ENCODE measurements at regions not wholly inside any gene's neighbourhood (a gene's known extent, or its start where the extent isn't known, plus 50 kb on each side); places are given as distances from the start of the nearest gene placed in this dataset.
A peak's percentile ranks its signal among the peaks of the same experiment; 100 is the strongest.
"Not testable (repeated sequence)": the region's sequence is repeated elsewhere in the genome, so short reads cannot be mapped to it uniquely, and the experiment has no call there.

DNA sequence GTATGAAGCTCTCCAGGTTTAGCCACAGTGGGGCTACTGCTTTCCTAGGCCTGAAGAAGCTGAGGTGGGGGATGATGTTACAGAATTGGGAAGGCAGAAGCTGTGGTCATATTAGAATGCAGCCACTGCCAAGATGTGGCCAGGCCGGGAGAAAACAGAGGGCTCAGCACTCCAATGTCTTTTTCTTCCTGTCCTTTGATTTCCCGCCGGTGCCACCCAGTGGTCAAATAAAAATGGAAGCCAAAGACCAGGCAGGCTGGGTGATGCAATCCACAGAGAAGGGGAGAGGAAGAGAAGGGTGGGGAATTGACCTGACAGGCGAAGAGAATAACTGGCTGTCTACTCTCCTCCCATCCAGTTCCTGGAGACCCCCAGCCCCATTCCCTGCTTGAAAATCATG, 94.9 kb upstream of the SHISA3 start:
- Mint-ChIP-seq H3K4me3 (no peak overlapping the region), H3K36me3 (no peaks in the 10 kb centered on the region), H3K27me3 (peaks cover 19 to 32% (median 31%) of the 10 kb centered on the region in 3 donors), H3K27ac (peak overlapping the region in 1 of 6 donors; percentile 33), H3K9me3 (no peaks in the 10 kb centered on the region), H3K4me1 (no peaks in the 10 kb centered on the region)
- no peak for DNase-seq
- no peak for ATAC-seq (ENCODE audit: low read depth in 2 of 2)

DNA sequence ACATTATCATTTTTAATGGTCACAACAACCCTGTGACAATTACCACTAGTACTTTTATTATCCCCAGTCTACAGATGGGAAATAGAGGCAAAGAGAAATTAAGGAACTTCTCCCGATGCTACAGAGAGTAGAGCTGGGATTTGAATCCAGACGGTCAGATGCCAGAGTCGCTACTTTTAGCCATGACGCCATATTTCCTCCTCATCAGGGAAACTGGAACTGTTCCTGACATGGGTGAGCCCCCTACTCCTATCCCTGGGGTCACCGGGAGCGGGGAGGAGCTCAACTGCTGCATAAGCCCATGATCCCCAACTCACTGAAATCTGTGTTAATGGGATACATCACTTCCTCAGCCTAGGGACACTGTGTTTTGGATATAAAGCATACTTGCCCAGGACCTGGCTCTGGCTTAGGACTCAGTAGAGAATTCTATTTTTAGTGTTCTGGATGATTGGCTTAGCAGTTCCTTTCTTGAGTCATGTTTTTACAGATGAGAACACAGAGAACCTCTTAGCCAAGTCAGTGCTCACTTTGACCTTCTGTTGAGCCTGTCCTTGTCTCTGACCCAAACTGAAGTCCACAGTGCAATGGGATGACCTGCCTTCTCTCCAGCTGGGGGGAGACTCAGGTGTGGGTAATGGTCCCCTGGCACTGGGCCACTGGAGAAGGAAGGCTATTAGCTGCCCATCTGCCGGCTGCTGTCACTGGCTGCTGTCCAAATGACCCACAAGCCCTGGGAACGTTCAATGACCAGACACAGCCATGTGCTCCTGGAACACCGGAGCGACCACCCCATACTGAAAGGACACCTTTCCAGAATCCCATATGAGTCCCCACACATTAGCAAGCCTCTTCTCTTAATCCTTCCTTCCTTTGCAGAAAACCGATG, 90.8 kb upstream of the SHISA3 start:
- ATAC-seq (ENCODE audit: low read depth in 2 of 2) (no peak), DNase-seq (no peak)
- peaks cover 8 to 27% (median 26%) of the 10 kb centered on the region in 3 donors for H3K27me3 Mint-ChIP-seq
- no peak overlapping the region for H3K4me3 Mint-ChIP-seq
- H3K9me3 Mint-ChIP-seq: peaks cover 0 to 2% (median 0%) of the 10 kb centered on the region in 7 donors
- H3K36me3 Mint-ChIP-seq: no peaks in the 10 kb centered on the region
- H3K4me1 Mint-ChIP-seq: no peaks in the 10 kb centered on the region
- peak overlapping the region in 1 of 6 donors; percentile 77 for H3K27ac Mint-ChIP-seq

- no peaks in the 10 kb centered on the region for H3K4me1 Mint-ChIP-seq
- peak overlapping the region in 1 of 6 donors; percentile 84 for H3K27ac Mint-ChIP-seq
- DNase-seq: no peak
- H3K9me3 Mint-ChIP-seq: peaks cover 0 to 2% (median under 1%) of the 10 kb centered on the region in 7 donors
- H3K4me3 Mint-ChIP-seq: no peak overlapping the region
- peaks cover 8 to 19% (median 15%) of the 10 kb centered on the region in 3 donors for H3K27me3 Mint-ChIP-seq
- no peaks in the 10 kb centered on the region for H3K36me3 Mint-ChIP-seq
- no peak for ATAC-seq (ENCODE audit: low read depth in 2 of 2)
These were observed 89.0 kb upstream of the SHISA3 start for GRCh38 chr4:42308247-42308646.

- Mint-ChIP-seq H3K36me3 (peaks cover 0 to 6% of the 10 kb centered on the region in 2 donors), H3K4me3 (no peak overlapping the region), H3K27me3 (peaks cover 8 to 24% (median 18%) of the 10 kb centered on the region in 3 donors), H3K4me1 (no peaks in the 10 kb centered on the region), H3K9me3 (peaks cover 0 to 14% (median 3%) of the 10 kb centered on the region in 7 donors), H3K27ac (no peak overlapping the region)
- DNase-seq (no peak), ATAC-seq (ENCODE audit: low read depth in 2 of 2) (no peak)
These were observed 87.7 kb upstream of the SHISA3 start for GRCh38 chr4:42309361-42310260.

DNA sequence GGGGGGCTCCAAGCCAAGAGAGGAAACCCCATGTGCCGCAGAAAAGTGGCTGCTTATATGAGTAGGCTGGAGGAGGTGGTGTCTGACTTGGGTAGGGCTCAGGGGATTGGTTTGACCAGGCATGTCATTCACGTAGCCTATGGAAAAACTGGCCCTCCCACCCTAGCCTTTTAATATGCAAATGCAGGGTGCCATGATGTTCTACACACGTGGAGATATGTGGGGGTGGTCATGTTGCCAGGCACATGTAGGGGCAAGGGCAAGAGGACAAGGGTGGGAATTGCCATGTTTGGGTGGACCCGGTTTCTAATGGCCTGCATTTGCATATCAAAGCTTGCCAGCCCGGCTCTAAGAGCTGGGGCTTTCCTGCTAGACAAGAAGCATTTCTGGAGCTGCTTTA, 86.9 kb upstream of the SHISA3 start:
- peaks cover 0 to 6% of the 10 kb centered on the region in 2 donors for H3K36me3 Mint-ChIP-seq
- no peaks in the 10 kb centered on the region for H3K4me1 Mint-ChIP-seq
- DNase-seq (no peak), ATAC-seq (ENCODE audit: low read depth in 2 of 2) (no peak)
- peaks cover 0 to 18% (median 3%) of the 10 kb centered on the region in 7 donors for H3K9me3 Mint-ChIP-seq
- no peak overlapping the region for H3K27ac Mint-ChIP-seq
- peaks cover 6 to 21% (median 15%) of the 10 kb centered on the region in 3 donors for H3K27me3 Mint-ChIP-seq
- no peak overlapping the region for H3K4me3 Mint-ChIP-seq

- Mint-ChIP-seq H3K9me3 (peaks cover 0 to 18% (median 3%) of the 10 kb centered on the region in 7 donors), H3K27ac (no peak overlapping the region), H3K4me3 (no peak overlapping the region), H3K4me1 (no peaks in the 10 kb centered on the region), H3K27me3 (peaks cover 2 to 21% (median 12%) of the 10 kb centered on the region in 3 donors), H3K36me3 (peaks cover 0 to 6% of the 10 kb centered on the region in 2 donors)
- ATAC-seq (ENCODE audit: low read depth in 2 of 2) (no peak), DNase-seq (no peak)
These were observed 86.5 kb upstream of the SHISA3 start for GRCh38 chr4:42310806-42311205.

DNA sequence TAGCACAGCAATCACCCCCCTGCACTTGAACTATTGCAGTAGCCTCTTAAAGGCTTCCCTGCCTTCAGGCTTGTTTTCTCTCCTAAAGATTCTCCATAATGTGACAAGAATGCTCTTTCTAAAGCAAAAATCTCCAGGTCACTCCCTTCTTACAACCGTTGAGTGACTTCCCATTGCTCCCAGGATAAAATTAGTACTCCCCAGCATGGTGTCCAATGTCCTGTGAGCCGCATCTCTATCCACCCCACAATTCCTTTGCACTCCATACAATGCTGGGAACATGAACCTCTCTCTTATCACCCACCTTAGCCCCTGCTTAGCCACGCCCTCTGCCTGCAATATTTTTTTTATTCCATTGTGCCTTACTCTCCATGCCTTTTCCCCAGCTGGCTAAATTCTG, 85.7 kb upstream of the SHISA3 start:
- ATAC-seq (ENCODE audit: low read depth in 2 of 2) (no peak), DNase-seq (no peak)
- Mint-ChIP-seq H3K36me3 (peaks cover 0 to 6% of the 10 kb centered on the region in 2 donors), H3K9me3 (peaks cover 0 to 18% (median 3%) of the 10 kb centered on the region in 7 donors), H3K4me3 (no peak overlapping the region), H3K27me3 (peaks cover 0 to 25% (median 12%) of the 10 kb centered on the region in 3 donors), H3K4me1 (no peaks in the 10 kb centered on the region), H3K27ac (no peak overlapping the region)

DNA sequence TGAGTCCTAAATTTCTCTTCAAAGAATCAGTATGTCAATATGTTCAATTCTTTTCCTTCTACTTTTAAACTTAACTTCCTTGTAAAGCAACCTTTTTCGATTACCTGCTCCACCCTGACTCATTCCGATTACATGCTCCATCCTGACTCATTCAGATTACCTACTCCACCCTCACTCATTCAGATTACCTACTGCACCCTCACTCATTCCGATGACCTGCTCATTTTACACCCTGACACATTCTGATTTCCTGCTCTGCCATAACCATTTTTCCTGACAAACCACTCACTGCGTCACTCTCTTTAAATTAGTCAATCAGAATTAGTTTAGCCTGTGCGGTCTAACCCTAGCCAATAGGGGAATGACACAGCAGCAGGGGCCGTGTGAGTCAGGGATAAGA, 83.9 kb upstream of the SHISA3 start:
- H3K36me3 Mint-ChIP-seq; DNase-seq; H3K27ac Mint-ChIP-seq; ATAC-seq (ENCODE audit: low read depth in 2 of 2); H3K4me1 Mint-ChIP-seq: not testable (repeated sequence)
- Mint-ChIP-seq H3K27me3 (peaks cover 4 to 25% (median 13%) of the 10 kb centered on the region in 3 donors), H3K4me3 (peak overlapping the region in 1 of 8 donors; percentile 71), H3K9me3 (peaks cover 0 to 18% (median 3%) of the 10 kb centered on the region in 7 donors)

GRCh38 chr4:42313872-42314271, 83.4 kb upstream of the SHISA3 start:
- H3K4me1 Mint-ChIP-seq: no peaks in the 10 kb centered on the region
- no peak for ATAC-seq (ENCODE audit: low read depth in 2 of 2)
- H3K27me3 Mint-ChIP-seq: peaks cover 4 to 25% (median 17%) of the 10 kb centered on the region in 3 donors
- H3K27ac Mint-ChIP-seq: no peak overlapping the region
- DNase-seq: no peak
- H3K36me3 Mint-ChIP-seq: peaks cover 0 to 6% of the 10 kb centered on the region in 2 donors
- peak overlapping the region in 1 of 8 donors; percentile 71 for H3K4me3 Mint-ChIP-seq
- H3K9me3 Mint-ChIP-seq: peaks cover 0 to 18% (median 3%) of the 10 kb centered on the region in 7 donors

DNA sequence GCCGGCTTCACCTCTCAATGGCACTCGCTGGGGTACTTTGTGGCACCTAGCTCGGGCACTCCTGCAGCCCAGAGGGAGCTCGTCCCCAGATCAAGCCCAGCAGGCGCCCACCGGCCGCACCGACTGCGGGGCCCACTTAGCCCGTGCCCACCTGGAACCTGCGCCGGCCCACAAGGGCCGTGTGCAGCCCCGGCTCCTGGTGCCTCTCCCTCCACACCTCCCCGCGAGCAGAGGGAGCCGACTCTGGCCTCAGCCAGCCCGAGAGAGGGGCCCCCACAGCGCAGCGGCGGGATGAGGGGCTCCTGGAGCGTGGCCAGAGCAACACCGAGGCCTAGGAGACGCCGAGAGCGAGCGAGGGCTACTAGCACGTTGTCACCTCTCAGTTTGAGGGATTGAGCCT, 82.1 kb upstream of the SHISA3 start:
- peaks cover 4 to 25% (median 18%) of the 10 kb centered on the region in 3 donors for H3K27me3 Mint-ChIP-seq
- no peak for ATAC-seq (ENCODE audit: low read depth in 2 of 2)
- peaks cover 0 to 6% of the 10 kb centered on the region in 2 donors for H3K36me3 Mint-ChIP-seq
- no peak overlapping the region for H3K27ac Mint-ChIP-seq
- H3K9me3 Mint-ChIP-seq: peaks cover 1 to 18% (median 7%) of the 10 kb centered on the region in 7 donors
- no peak overlapping the region for H3K4me3 Mint-ChIP-seq
- H3K4me1 Mint-ChIP-seq: no peaks in the 10 kb centered on the region
- DNase-seq: no peak

- H3K4me3 Mint-ChIP-seq: no peak overlapping the region
- no peak for DNase-seq
- H3K4me1 Mint-ChIP-seq: no peaks in the 10 kb centered on the region
- H3K27ac Mint-ChIP-seq: no peak overlapping the region
- H3K9me3 Mint-ChIP-seq: peaks cover 2 to 8% (median 5%) of the 10 kb centered on the region in 7 donors
- ATAC-seq (ENCODE audit: low read depth in 2 of 2): no peak
- no peaks in the 10 kb centered on the region for H3K36me3 Mint-ChIP-seq
- peaks cover 2 to 6% (median 4%) of the 10 kb centered on the region in 3 donors for H3K27me3 Mint-ChIP-seq
These were observed 76.4 kb upstream of the SHISA3 start for GRCh38 chr4:42320822-42321388.

DNA sequence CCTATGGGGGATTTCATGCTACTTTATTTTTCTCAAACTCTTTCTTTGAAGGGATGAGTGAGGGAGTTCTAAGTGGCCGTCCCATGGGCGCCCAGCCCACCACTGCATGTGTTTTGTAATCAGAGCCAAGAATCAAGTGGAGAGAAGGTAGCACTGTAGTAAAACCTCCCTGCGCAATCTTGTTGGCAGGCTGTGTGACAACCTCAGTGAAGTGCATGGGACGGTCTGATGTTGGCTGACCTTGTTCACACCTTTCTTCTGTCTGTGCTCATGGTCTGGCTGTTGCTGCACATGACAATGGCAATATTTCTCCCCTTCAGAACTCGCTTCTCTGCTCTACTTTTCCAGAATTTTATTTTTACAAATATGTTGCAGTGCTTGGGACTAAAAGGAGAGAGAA, 71.2 kb upstream of the SHISA3 start:
- Mint-ChIP-seq H3K36me3 (no peaks in the 10 kb centered on the region), H3K4me1 (no peaks in the 10 kb centered on the region), H3K4me3 (no peak overlapping the region), H3K27me3 (peaks cover 0 to 10% (median 6%) of the 10 kb centered on the region in 3 donors), H3K27ac (no peak overlapping the region), H3K9me3 (peaks cover 0 to 5% (median 2%) of the 10 kb centered on the region in 7 donors)
- ATAC-seq (ENCODE audit: low read depth in 2 of 2) (no peak), DNase-seq (no peak)

DNA sequence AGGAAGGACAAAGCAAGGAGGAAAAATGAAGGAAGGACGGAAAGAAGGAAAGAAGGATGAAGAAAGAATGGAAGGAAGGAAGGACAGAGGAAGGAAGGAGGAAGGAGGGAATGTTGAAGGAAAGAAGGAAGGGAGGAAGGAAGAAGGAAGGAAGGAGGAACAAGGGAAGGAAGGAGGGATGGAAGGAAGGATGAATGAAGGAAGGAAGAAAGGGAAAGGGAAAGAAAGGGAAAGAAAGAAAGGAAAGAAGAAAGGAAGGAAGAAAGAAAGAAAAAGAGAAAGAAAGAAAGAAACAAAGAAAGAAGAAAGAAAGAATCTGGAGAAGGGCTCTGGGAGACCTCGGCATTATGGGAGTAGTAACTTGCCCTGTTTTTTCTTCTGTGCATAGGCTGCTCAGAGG, 70.8 kb upstream of the SHISA3 start:
- Mint-ChIP-seq H3K4me3 (peak overlapping the region in 1 of 8 donors; percentile 71), H3K27ac (no peak overlapping the region), H3K9me3 (peaks cover 0 to 5% (median 2%) of the 10 kb centered on the region in 7 donors), H3K36me3 (no peaks in the 10 kb centered on the region), H3K27me3 (peaks cover 0 to 10% (median 6%) of the 10 kb centered on the region in 3 donors), H3K4me1 (no peaks in the 10 kb centered on the region)
- ATAC-seq (ENCODE audit: low read depth in 2 of 2): no peak
- no peak for DNase-seq

All from naive B cell (primary cell).